Left lung (tissue), 4 donors: ENCODE measurements at regions not wholly inside any gene's neighbourhood (a gene's known extent, or its start where the extent isn't known, plus 50 kb on each side); places are given as distances from the start of the nearest gene placed in this dataset.
A peak's percentile ranks its signal among the peaks of the same experiment; 100 is the strongest.

Experiments
- ATAC-seq: fragments of 200-7000 bp; cut with Tn5 transposase; one replicate; pipeline ENCODE4 v1.9.1; 2020; ENCODE audit warnings: moderate library complexity
- DNase-seq, 4 donors: peaks; one replicate each; pipeline ENCODE4 v3.0.0-alpha.2; 2013 to 2020
- H3K27ac ChIP-seq, 2 donors: fragments of 200-600 bp; sonication (generic) in 1 of 2; one replicate each; pipeline versions ENCODE4 v1.5.0 to v1.8.0; 2020 to 2021
- H3K27me3 ChIP-seq, 2 donors: fragments of 200-600 bp; sonication (generic) in 1 of 2; one replicate each; pipeline versions ENCODE4 v1.5.0 to v1.8.0; 2020 to 2021
- H3K36me3 ChIP-seq, 2 donors: fragments of 200-600 bp; sonication (generic) in 1 of 2; one replicate each; pipeline versions ENCODE4 v1.5.0 to v1.8.0; 2020 to 2021
- H3K4me1 ChIP-seq, 2 donors: fragments of 200-600 bp; one replicate each; pipeline ENCODE4 v1.8.0; 2021
- H3K4me3 ChIP-seq, 2 donors: fragments of 200-600 bp; sonication (generic) in 1 of 2; one replicate each; pipeline versions ENCODE4 v1.5.0 to v1.8.0; 2020 to 2021; ENCODE audit warnings: mild to moderate bottlenecking in 1 of 2
- H3K9me3 ChIP-seq, 2 donors: fragments of 200-600 bp; sonication (generic) in 1 of 2; one replicate each; pipeline versions ENCODE4 v1.5.0 to v1.8.0; 2020 to 2021
- intact Hi-C, 2 donors: fragments of 100-400 bp; cut with DNase I; formaldehyde crosslinking; loops; one replicate each; pipeline versions ENCODE4 v1.11.2 to v1.14.2; 2022
- TF ChIP-seq, protein P1 (sequence below), 2 donors: fragments of 200-600 bp; sonication (generic) in 1 of 2; IDR thresholded peaks; one replicate each; pipeline versions ENCODE4 v1.5.0 to v1.8.0; 2021; ENCODE audit warnings: antibody characterized with exemption in 2 of 2
- donor health status: DM: no; HTN: yes; CAD: no.
- donor health status: DM: no; HTN: no; CAD: no.

DNA sequence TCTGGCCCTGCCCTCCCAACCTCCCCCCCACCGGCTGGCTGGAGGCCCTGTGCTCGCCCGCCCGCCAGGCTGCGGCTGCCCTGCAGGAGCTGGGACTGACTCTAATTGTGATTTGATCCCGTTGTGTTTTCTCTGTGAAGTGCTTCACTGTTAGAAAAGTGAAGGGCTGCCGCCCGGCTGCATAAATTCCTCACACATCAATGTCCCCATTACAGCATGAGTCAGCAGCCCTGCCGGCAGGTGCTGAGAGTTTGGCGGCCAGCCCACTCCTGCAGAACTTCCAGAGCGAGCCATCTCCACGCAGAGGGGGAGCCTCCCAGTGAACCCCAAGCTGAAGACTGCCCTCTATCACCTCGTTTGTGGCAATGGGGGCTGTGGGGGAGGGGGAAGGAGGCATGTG is 137.9 kb downstream of the DLL1 start:
- H3K4me3 ChIP-seq, result no peak overlapping the region
- peaks cover 2 to 25% of the 10 kb centered on the region in 2 donors for H3K4me1 ChIP-seq
- H3K9me3 ChIP-seq, result no peaks in the 10 kb centered on the region
- peak in 3 of 4 donors; percentile 48 to 85 (median 62) for DNase-seq
- H3K27me3 ChIP-seq, result peaks cover 0 to 51% of the 10 kb centered on the region in 2 donors
- peak overlapping the region; percentile 74 to 76 for H3K27ac ChIP-seq
- ATAC-seq, result peak; percentile 82
- no peaks in the 10 kb centered on the region for H3K36me3 ChIP-seq
- TF ChIP-seq, protein P1, sequence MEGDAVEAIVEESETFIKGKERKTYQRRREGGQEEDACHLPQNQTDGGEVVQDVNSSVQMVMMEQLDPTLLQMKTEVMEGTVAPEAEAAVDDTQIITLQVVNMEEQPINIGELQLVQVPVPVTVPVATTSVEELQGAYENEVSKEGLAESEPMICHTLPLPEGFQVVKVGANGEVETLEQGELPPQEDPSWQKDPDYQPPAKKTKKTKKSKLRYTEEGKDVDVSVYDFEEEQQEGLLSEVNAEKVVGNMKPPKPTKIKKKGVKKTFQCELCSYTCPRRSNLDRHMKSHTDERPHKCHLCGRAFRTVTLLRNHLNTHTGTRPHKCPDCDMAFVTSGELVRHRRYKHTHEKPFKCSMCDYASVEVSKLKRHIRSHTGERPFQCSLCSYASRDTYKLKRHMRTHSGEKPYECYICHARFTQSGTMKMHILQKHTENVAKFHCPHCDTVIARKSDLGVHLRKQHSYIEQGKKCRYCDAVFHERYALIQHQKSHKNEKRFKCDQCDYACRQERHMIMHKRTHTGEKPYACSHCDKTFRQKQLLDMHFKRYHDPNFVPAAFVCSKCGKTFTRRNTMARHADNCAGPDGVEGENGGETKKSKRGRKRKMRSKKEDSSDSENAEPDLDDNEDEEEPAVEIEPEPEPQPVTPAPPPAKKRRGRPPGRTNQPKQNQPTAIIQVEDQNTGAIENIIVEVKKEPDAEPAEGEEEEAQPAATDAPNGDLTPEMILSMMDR (IDR thresholded peaks at IDR 0.05), result no peak
- intact Hi-C loops, result no loop called here

GRCh38 chr6:170152124-170152926 is 138.6 kb downstream of the DLL1 start:
- DNase-seq (peak in 3 of 4 donors; percentile 47 to 77 (median 62)), ATAC-seq (peak; percentile 66)
- H3K36me3 ChIP-seq, result no peaks in the 10 kb centered on the region
- H3K9me3 ChIP-seq, result no peaks in the 10 kb centered on the region
- intact Hi-C loops, result no loop called here
- peak overlapping the region; percentile 74 to 76 for H3K27ac ChIP-seq
- no peak overlapping the region for H3K4me3 ChIP-seq
- peaks cover 0 to 58% of the 10 kb centered on the region in 2 donors for H3K27me3 ChIP-seq
- peaks cover 2 to 32% of the 10 kb centered on the region in 2 donors for H3K4me1 ChIP-seq
- TF ChIP-seq, protein P1 (IDR thresholded peaks at IDR 0.05), result no peak

DNA sequence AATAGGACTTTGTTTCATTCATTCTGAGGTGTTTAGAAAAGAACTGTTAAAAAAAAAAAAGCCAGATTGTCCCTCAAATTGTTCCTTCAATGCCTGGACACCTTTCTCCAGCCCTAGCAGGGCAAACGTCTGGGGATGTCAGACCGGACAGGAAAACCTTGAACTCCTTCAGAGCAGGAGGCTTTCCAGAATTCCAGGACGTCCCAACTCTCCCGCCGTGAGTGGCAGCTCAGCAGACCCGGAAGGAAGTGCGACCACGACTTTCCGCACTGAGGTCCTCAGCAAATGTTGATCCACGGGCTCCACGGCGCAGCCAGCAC is 139.1 kb downstream of the DLL1 start:
- Histone ChIP-seq H3K36me3 (no peaks in the 10 kb centered on the region), H3K27ac (peak overlapping the region; percentile 74 to 76), H3K4me3 (no peak overlapping the region), H3K4me1 (peaks cover 2 to 37% of the 10 kb centered on the region in 2 donors), H3K9me3 (no peaks in the 10 kb centered on the region), H3K27me3 (peaks cover 0 to 62% of the 10 kb centered on the region in 2 donors)
- DNase-seq (no peak), ATAC-seq (no peak)
- intact Hi-C loops, result no loop called here
- TF ChIP-seq, protein P1 (IDR thresholded peaks at IDR 0.05), result no peak

DNA sequence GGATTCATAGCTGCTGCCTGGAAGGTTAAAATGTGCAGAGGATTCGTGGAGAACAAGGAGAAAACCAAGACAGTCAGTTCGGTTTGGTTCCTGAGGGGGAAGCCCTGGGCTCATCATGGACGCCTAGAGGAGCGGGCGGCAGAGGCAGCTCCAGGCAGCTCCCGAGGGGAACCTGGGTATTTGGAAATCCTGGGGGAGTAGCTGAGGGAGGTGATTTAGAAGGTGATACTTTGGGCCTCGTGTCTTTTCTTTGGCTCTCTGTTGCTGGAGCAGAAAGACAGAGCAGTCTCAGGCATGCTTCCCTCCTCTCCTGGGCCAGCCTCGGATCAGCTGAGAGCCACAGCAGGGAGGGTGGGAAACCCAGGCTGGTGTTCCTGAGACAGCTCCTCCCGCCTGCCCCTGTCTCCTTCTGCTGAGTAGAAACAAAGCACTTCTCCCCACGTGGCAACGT is 139.5 kb downstream of the DLL1 start:
- peaks cover 0 to 62% of the 10 kb centered on the region in 2 donors for H3K27me3 ChIP-seq
- H3K9me3 ChIP-seq, result no peaks in the 10 kb centered on the region
- peak overlapping the region; percentile 74 to 76 for H3K27ac ChIP-seq
- TF ChIP-seq, protein P1 (IDR thresholded peaks at IDR 0.05), result no peak
- H3K4me1 ChIP-seq, result peaks cover 2 to 37% of the 10 kb centered on the region in 2 donors
- no peaks in the 10 kb centered on the region for H3K36me3 ChIP-seq
- no peak for ATAC-seq
- intact Hi-C loops, result no loop called here
- peak in 1 of 4 donors; percentile 21 for DNase-seq
- H3K4me3 ChIP-seq, result no peak overlapping the region

GRCh38 chr6:170150590-170150945 is 140.3 kb downstream of the DLL1 start:
- H3K9me3 ChIP-seq, result no peaks in the 10 kb centered on the region
- peaks cover 2 to 37% of the 10 kb centered on the region in 2 donors for H3K4me1 ChIP-seq
- peaks cover 0 to 62% of the 10 kb centered on the region in 2 donors for H3K27me3 ChIP-seq
- H3K36me3 ChIP-seq, result no peaks in the 10 kb centered on the region
- H3K4me3 ChIP-seq, result no peak overlapping the region
- intact Hi-C loops, result no loop called here
- TF ChIP-seq, protein P1 (IDR thresholded peaks at IDR 0.05), result no peak
- ATAC-seq, result no peak
- no peak overlapping the region for H3K27ac ChIP-seq
- DNase-seq, result no peak
